Stimulated activated naive CD4-positive, alpha-beta T cell treated with Interleukin-2 at 50 U/mL for 16 hours (primary cell): ENCODE measurements at regions not wholly inside any gene's neighbourhood (a gene's known extent, or its start where the extent isn't known, plus 50 kb on each side); places are given as distances from the start of the nearest gene placed in this dataset.

Source experiments
- DNase-seq: peaks from one replicate; lab custom pipeline; 2025; lab: John Stamatoyannopoulos, UW

- no peak for DNase-seq
These were observed 171.2 kb upstream of the SDK2 start for GRCh38 chr17:73815474-73815873.

- DNase-seq = no peak
These were observed 175.5 kb upstream of the SDK2 start for GRCh38 chr17:73819440-73820395.

- no peak for DNase-seq
These were observed 176.6 kb upstream of the SDK2 start for GRCh38 chr17:73820686-73821448.

GRCh38 chr17:73821665-73822064, 177.4 kb upstream of the SDK2 start:
- no peak for DNase-seq

- DNase-seq = no peak
These were observed 178.1 kb upstream of the SDK2 start for GRCh38 chr17:73822371-73822770.

GRCh38 chr17:73823684-73824083, 179.4 kb upstream of the SDK2 start:
- DNase-seq = no peak

GRCh38 chr17:73824321-73824720, 180.1 kb upstream of the SDK2 start:
- DNase-seq = no peak

GRCh38 chr17:73826181-73826871, 182.1 kb upstream of the SDK2 start:
- DNase-seq = no peak

- DNase-seq = no peak
These were observed 182.6 kb upstream of the SDK2 start for GRCh38 chr17:73826872-73827228.

GRCh38 chr17:73827627-73828291, 183.5 kb upstream of the SDK2 start:
- no peak for DNase-seq

GRCh38 chr17:73829676-73830280, 185.5 kb upstream of the SDK2 start:
- DNase-seq = no peak

- no peak for DNase-seq
These were observed 187.5 kb upstream of the SDK2 start for GRCh38 chr17:73831699-73832098.

- no peak for DNase-seq
These were observed 189.7 kb upstream of the SDK2 start for GRCh38 chr17:73833775-73834488.

- no peak for DNase-seq
These were observed 190.6 kb upstream of the SDK2 start for GRCh38 chr17:73834684-73835343.

GRCh38 chr17:73835605-73836004, 191.4 kb upstream of the SDK2 start:
- no peak for DNase-seq

GRCh38 chr17:73838815-73839214, 194.6 kb upstream of the SDK2 start:
- no peak for DNase-seq

GRCh38 chr17:73840829-73841228, 196.6 kb upstream of the SDK2 start:
- no peak for DNase-seq

GRCh38 chr17:73841431-73842060, 197.3 kb upstream of the SDK2 start:
- DNase-seq = no peak

GRCh38 chr17:73847952-73848351, 203.7 kb upstream of the SDK2 start:
- no peak for DNase-seq

GRCh38 chr17:73850426-73850825, 206.2 kb upstream of the SDK2 start:
- no peak for DNase-seq
